ENCODE measurements at regions not wholly inside any gene's neighbourhood (a gene's known extent, or its start where the extent isn't known, plus 50 kb on each side); places are given as distances from the start of the nearest gene placed in this dataset.

DNA sequence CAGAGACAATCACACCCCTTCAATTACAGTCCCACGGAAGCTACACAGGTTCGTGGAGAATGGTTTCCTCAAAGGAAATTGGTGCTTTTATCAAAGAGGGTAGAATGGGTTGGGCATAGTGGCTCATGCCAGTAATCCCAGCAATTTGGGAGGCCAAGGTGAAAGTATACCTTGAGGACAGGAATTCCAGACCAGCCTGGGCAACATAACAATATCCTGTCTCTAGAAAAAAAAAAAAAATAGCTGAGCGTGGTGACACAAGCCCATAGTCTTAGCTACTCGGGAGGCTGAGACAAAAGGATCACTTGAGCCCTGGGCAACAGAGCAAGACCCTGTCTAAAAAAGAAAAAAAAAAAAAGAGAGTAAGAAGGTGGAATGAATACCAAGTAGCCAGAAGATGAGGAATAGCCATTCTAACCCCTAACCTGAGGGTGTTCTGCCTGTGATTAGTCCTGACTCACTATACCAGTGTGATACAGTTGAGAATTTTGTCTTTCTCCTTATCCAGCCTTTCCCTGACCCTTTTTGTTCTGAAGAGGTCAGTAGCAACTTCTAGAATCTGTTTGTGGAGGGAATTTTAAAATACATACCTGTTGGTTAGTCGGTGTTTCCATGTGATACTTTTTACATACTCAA, 283.2 kb downstream of the MREG start:
- TF ChIP-seq, protein P1, sequence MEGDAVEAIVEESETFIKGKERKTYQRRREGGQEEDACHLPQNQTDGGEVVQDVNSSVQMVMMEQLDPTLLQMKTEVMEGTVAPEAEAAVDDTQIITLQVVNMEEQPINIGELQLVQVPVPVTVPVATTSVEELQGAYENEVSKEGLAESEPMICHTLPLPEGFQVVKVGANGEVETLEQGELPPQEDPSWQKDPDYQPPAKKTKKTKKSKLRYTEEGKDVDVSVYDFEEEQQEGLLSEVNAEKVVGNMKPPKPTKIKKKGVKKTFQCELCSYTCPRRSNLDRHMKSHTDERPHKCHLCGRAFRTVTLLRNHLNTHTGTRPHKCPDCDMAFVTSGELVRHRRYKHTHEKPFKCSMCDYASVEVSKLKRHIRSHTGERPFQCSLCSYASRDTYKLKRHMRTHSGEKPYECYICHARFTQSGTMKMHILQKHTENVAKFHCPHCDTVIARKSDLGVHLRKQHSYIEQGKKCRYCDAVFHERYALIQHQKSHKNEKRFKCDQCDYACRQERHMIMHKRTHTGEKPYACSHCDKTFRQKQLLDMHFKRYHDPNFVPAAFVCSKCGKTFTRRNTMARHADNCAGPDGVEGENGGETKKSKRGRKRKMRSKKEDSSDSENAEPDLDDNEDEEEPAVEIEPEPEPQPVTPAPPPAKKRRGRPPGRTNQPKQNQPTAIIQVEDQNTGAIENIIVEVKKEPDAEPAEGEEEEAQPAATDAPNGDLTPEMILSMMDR (IDR thresholded peaks at IDR 0.05; ENCODE audit: poor library complexity, severe bottlenecking): no peak
- TF ChIP-seq RAD21 (conservative IDR thresholded peaks at IDR 0.05): no peak

Data from neural cell (in vitro differentiated cells).